CD4-positive, alpha-beta T cell treated with Interleukin-21 for 1 hour (primary cell): ENCODE measurements at regions not wholly inside any gene's neighbourhood (a gene's known extent, or its start where the extent isn't known, plus 50 kb on each side); places are given as distances from the start of the nearest gene placed in this dataset.

ENCODE experiments used
- DNase-seq: peaks from one replicate; pipeline ENCODE4 v3.0.0-alpha.2; 2020

DNA sequence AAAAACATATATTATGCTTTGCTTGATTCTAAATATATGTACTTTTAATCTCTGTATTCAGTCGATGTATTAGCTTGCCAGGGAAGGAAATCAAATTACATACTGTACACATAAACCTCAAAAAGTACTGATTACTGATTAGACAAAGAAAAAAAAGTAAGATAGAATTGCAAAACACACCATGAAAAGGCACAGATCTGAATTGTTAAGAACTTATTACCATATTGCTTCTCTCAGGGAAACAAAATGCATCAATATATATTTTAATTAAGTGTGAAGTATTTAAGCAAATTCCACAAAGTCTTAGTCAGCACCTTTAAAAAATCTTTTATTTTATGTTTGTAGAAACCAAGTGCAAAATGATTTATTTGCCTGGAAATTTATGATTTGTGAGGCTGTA, 309.3 kb downstream of the RNF144A start:
- DNase-seq: no peak

DNA sequence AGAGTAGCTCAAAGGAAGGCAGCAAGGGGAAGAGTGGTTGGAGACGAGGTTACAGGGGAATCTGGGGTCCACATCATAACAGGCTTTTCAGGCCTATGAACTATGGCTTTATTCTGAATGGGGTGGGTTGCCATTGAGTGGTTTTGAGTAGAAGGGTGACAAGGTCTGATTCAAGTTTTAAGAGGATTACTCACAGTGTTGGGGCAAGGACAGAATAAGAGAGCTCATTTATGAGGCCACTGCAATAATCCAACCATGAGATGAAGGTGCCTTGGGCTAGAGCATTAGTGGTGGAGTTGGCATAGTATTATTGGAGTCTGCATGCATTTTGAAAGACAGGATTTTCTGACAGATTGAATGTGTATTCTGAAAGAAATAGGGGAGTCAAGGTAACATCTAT, 315.9 kb downstream of the RNF144A start:
- DNase-seq: no peak

DNA sequence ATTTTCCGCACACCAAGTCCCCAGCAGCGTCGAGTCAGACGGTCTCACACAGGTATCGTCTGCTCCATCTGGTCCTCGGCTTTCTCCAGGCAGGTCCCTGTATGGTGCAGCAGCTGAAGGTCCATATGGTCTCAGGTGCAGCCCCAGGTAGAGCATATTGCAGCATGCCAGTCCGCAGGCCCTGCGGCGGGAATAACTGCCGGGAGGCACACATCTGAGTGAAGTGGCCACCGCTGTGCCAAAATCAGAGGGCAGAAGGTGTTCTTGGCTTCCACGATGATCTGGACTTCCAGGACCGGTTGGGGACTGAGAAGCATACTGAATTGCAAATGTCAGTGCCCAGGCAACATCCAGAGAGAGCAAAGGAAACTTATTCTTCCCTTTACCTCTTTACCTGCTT, 320.3 kb downstream of the RNF144A start:
- no peak for DNase-seq

DNA sequence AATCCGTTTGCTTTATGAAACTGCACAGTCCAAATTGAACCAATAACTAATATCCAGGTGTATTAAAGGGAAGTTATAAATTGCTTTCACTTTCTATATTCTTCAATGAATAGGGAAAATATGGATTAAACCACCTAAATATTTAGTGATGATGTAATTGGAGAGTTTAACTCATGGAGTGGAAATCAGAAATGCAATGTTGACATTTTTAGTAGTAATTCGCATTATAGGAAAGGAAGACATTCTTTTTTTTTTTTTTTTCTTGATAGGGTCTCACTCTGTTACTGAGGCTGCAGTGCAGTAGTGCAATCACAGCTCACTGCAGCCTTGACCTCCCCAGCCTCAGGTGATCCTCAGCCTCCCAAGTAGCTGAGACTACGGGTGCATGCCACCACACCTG, 321.9 kb downstream of the RNF144A start:
- no peak for DNase-seq

DNA sequence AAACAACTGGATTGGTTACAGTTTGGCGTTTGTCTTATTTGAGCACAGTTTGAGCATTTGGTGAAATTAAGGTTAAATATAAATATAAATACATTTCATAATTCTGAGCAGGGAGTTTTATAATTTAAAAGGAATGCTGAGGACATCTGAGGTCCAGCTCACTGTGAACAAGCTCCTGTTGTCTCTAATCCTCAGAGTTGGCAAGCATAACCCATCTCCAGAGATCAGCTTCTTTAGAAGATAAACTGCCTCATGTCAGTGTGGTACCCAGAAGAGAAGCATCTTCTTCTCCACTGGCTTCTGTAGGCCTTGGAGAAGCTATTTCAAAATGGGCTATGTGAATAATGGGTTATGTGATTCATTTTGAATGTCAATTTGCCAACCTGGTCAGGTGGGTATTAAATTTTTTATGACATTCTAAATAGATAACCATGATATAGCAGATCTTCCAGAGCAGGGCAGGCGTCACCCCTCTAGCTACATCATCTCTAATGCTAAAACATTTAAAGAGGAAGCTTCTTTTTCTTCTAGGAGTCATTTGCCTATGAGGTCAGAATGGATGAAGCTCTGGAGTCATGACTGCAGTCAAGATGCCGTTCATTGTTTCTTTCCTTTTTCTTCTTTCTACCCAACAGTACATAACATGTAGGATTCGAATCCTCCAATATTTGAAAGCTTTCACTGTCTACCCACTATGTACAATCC, 324.0 kb downstream of the RNF144A start:
- DNase-seq: no peak

DNA sequence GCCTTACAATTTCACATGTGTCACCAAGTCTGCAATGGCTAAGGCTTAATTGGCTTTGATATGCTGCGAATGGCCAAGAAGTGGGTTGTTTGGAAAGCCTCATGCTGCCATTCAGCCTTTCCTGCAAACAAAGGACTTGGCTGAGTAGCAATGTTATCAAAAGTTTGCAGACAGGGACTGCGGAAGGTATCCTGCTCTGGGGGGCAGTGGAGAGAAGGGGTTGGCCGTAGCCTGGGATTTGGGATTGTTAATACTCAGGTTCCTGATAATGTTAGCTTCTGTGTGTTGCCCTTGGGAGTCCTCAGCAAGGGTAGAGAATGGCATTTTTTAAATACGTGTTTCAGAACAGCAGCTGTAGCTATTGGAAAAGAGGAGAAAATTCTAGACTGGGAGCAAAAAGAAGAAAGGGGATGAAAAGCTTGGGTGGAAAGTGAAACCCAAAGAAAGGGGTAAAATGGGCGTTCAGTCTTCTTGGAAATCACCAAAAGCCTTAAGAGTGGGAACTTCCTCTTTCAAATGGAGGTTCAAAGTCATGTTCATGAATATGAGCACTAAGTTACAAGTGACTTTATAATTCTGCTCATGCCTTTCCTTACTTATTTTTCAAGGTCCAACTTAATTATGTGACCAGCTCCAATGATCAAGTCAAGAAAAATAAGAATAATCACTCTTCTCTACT, 325.1 kb downstream of the RNF144A start:
- DNase-seq: no peak

DNA sequence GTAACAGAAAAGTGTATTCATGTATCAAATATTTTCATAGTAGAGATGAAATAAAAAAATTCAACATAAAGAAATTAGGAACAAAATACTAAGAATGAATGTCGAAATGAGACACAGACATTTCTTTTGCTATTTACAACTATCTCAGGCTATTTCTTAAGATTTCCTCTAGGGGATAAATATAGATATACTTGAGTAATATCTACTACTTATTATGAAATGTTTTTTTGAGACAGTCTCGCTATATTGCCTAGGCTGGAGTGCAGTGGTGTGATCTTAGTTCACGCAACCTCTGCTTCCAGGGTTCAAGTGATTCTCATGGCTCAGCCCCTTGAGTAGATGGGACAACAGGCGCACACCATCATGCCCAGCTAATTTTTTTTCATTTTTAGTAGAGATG, 326.1 kb downstream of the RNF144A start:
- DNase-seq: no peak

DNA sequence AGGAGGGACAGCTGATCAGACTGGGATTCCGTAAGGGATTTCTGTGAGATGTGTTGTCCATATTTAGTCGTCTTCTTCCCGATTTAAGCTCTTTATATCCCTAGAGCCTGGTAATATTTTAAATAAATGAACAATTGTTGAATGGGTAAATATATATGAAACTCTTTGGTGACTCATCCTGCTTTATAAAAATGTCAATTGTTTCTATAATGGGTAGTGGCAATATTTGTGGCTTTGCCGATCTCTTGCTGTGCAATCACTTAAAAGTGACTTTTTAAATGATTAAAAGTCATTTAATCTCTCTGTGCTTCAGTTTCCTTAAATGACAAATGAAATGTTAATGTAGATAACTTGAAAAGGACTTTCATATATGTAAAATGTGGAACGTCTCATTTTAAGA, 339.2 kb downstream of the RNF144A start:
- DNase-seq: no peak

DNA sequence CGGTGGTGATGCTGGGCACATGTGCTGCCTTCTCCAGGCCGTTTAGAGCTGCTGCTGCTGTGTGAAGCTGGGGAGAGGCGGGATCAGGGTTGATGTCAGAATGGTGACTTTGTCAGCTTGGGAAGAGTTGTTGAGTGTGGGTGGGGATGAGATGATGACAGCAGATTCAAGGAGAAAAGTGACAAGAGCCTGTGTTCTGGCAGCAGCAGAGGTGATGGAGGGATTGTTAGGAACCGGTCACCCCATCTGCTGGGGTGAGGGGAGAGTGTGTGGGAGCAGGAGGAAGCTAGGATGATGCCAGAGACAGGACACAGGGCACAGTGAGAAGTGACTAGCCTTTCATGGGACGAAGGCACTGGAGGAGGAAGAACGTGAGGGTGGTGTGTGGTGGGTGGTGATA, 345.5 kb downstream of the RNF144A start:
- no peak for DNase-seq

DNA sequence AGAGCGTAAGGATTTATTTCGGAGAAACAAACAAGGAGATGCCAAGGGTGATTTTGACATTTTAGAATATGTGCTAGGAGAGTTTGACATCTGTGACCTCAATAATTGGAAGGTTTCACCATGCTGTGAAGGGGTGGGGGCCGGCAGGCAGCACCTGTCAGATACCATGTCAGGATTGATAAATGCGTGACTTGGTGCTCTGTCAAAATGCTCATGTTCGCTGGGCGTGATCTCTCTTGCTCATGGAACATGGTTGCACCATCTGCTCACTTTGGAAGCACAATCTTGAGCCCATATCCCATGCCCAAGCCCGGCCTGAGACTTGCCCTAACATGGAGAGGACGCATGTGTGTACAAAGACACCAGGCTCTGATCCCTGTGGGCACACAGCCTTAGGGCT, 347.6 kb downstream of the RNF144A start:
- no peak for DNase-seq

DNA sequence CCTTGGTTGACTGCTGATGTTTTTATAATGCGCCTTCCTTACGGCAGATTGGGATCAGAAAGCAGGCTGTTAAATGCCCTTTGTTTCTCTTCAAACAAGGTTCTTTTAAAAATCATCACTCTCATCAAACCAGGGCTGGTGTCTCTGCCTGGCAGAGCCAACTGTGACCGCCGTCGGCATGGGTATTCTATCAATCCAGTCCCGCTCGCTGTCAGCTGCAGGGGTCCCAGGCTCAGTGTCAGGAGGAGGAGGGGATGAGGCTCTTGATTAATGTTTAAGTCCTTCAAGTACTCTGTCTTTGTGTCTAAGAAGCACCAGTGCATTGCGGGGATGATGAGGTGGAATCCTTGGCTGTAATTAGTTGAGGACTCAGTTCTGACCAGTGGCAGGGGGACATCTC, 348.1 kb downstream of the RNF144A start:
- no peak for DNase-seq

DNA sequence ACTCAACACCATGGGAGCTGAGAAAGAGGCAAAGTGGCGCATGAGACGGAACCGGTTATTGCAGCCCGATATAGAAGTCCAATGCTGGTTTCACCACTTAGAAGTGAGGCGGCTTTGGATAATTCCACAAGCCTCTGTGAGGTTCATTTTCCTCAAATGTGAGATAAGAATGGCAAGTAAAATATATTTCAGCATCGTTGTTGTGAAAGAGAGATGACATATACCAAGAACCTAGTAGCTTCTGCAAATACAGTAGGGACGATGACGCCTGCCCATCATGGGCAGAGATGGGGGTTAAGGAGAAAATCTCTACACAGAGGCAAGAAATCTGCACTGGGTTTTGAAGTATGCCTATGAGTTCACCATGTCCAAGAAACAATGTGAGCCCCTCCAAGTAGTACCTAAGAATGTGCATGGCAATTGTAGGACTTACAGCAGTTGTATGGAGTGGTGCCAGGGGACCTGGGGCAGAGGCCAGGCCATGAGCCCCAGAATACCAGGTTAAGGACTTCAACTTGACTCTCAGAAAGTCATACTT, 352.0 kb downstream of the RNF144A start:
- no peak for DNase-seq

DNA sequence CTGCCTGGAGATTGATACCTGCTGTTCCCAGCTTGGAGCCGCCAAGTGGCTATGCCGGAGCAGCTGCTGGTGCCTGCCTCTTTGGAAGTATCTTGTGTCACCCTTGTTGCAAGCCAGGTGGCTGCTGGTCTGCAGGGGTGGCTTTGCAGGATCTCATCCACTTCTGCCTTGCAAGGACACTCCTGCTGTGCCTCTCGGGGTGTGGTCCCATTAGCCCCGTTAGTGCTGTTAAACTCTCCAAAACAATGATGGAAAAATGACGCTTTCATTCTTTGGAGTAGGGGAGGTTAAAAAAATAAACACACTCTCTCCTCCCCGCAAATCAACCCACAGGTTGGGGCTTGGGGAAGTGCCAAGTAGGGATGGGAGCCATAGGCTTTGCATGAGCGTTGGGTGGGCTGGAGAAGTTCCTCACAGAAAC, 352.8 kb downstream of the RNF144A start:
- no peak for DNase-seq

DNA sequence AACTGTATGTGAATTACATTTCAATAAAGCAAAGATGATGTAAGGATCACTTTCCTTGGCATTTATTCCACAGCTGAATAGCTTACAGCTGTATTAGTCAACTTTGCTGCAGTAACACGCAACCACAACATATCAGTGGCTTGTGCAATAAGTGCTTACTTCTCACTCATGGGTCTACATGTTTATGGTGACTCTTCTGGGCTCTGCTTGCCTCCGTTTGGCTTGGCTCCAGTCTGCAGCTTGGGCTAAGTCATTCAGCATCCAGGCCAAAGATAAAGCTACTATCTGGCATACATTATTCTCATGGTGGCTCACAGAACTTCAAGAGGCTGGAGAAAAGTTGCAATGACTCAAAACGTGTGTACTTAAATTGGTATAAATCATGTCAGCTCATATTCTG, 355.0 kb downstream of the RNF144A start:
- no peak for DNase-seq

DNA sequence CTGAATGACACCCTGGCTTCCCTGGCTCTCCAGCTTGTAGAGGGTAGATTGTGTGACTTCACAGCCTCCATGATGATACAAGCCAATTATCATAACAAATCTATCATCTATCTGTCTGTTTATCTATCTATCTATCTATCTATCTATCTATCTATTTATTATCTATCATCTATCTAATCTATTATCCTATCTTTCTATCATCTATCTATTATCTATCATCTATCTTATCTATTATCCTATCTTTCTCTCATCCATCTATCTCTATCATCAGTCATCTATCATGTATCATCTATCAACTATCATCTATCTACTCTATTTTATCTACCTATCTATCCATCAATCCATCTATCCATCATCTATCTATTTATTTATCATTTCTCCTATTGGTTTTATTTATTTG, 361.8 kb downstream of the RNF144A start:
- no peak for DNase-seq

DNA sequence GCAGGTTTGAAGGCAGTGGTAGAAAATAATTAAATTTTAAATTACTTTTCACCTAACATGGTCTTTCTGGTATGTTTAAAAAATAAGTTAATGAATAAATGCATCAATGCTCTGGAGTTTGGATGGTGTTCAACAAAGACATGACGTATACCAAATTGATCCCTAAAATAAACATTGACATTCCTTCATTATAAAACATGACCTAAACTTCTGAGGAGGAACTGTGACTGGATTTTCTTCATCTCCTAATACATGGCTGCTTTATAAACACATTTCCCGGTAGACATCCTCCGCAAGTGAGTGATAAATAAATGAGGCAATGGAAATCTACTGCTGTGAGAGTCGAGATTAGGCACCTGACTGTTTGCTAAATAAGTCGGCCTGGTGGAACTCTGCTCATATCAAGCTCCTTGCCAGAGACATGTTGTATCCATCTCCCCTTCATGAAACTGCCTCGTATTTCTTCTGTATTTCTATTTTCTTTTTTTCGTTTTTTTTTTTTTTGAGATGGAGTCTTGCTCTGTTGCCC, 362.3 kb downstream of the RNF144A start:
- DNase-seq: no peak

DNA sequence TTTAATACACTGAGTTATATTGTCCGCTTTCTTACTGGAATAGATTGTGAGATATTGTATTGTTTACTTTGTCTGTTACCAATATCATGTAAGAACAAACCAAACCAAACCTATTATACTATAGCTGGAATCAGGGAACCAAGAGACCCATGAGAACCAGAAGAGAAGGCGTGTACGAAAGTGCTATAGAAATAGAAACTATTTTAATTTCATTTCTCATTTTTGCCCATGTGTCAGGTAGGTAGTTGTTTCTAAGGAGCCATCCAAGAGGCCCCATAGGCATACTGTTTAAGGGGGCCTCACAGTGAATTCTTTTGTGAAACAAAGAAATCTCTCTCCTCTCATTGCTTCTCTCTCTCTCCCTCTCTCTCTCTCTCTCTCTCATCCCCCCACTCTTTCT, 363.6 kb downstream of the RNF144A start:
- DNase-seq: no peak

DNA sequence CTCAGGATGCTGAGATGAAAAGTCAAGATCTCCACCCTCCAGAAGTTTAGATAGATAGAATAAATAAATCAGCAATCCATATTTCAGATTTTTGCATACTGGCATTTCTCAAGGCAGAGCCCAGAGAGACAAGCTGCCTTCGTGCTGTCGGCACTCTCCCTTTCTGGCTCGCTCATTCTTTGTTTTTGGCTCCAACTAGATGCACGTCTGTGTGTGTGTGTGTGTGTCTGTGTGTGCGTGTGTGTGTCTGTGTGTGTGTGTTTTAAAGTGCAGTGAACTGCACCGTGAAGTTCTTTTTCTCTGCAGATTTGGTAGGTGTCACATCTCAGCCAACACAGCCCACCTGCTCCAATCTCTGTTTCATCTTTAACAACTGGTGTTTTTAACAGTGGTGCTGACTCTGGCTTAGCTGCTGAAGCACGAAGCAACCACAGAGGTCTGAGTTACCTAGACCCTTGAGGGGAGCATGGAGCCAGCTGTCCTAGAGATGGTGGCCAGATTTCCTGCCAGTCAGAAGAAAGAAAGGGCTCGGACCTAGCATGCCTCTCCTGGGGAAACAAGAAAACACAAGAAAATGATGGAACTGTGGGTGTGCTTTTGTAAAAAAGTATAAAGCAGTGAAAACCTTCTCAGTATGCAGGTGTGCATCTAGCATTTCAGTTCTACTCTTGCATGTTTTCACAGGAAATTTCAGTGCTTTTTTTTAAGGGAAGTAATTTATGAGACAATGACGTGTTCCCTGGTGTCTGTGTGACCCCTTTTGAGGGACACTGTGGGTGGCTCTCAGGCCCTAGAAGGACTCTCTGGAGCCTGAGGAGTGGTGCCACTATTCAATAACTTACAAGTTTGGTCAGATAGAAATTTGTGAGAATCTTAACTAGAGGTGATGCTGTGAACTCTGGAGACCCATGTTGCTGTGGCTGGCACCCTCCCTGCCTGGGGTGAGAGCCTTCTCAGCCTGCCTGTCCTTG, 364.3 kb downstream of the RNF144A start:
- DNase-seq: no peak

DNA sequence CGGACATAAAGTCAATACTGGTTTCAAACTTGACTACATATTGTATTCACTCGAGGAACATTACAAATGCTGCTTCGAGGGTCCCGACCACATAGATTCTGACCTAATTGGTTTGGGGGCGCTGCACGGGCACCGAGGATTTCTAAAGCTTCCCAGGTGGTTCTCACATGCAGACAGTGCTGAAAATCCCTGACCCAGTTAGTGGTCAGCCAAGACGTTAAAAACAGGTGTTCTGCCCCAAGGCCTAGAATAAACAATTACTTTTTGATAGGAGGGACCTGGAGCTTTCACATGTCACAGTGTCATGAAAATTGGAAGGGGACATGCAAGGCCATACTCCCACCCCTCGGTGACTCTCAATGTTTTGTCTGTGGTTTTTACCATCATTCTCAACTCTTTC, 368.9 kb downstream of the RNF144A start:
- DNase-seq: no peak

DNA sequence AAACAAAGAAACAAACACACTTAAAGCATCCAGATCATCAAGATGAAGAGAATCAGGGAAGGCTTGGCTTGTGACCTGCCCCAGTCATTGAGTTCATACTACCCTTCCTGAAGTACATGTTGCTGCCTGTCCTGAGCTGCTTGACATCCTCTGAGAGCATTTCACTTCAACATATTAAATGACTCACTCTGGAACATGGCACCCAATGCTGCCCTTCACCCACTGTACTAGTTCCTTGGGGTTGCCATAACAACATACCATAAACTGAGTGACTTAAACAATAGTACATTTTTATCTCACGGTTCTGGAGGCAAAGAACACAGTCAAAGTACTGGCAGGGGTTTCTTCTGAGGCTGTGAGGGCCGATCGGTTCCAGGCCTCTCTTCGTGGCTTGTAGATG, 371.3 kb downstream of the RNF144A start:
- DNase-seq: no peak

DNA sequence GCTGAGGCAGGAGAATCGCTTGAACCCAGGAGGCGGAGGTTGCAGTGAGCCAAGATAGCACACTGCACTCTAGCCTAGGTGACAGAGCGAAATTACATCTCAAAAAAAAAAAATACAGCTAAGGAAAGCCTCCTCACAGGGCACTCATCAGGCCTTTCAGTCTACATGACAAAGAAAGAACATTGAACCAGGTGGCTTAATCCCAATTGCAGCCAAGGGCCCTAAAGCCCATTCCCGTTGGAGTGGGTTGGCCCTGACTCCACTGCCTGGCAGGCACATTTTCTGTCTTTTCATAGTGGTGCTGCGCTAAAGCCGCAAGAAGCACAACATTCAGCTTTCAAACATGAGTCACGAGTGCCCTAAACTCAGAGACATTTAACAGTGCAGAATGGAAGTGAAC, 372.5 kb downstream of the RNF144A start:
- DNase-seq: no peak

DNA sequence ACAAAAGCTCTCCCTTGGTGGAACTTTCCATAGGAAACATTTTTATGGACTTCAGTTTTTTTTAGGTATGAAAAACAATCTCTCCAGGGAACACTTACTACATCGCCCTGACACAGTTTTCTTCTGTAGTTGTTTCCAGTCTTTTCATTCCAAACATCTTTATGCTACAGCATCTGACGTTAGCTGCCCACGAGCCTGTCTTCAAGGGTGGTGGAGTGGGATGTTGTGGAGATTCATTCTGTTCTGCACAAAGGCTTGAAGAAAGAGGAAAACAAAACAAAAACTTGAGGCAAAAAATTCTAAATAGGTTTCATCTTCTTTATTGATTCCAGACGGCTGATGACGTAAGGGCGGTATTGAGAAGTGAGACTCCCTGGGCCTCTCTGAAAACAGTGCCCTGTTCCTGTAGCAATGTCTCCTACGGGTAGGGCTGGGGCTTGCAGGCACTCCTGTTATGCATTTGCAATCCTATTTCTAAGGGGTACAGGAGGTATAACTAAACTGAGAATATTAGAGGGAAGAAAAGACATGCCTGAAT, 375.0 kb downstream of the RNF144A start:
- DNase-seq: no peak

DNA sequence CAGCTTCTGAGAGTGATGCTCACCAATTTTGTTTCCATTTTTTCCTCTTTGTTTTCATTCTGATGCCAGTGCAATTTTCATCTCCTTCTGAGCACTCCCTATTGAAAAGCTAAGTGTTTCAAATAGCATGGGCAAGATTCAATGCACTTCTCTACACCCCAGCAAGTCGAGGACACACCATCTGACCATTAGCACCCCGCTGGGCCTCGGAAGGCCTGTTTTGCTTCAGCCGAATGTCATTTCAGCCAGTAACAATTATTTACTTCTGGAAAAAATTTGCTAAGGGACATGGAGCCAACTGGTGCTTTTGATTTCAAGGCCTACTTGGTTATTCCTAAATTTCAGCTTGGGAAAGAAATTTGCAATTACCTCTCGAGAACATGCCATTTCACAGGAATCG, 392.4 kb downstream of the RNF144A start:
- DNase-seq: no peak
